Uterus (tissue), 3 donors: ENCODE measurements at regions not wholly inside any gene's neighbourhood (a gene's known extent, or its start where the extent isn't known, plus 50 kb on each side); places are given as distances from the start of the nearest gene placed in this dataset.

Experiments
- DNase-seq, 2 donors: peaks; one replicate each; pipeline ENCODE4 v3.0.0-alpha.2; 2019 to 2020
- H3K27ac ChIP-seq, 2 donors: fragments of 200-600 bp; sonication (generic); 1 replicate in 1 of 2; 2 replicates in 1 of 2; pipeline ENCODE4 v1.5.1; 2016 to 2018
- H3K27me3 ChIP-seq, 2 donors: fragments of 200-600 bp; sonication (generic); one replicate each; pipeline ENCODE4 v1.5.1; 2018 to 2019; ENCODE audit warnings: control low read depth in 1 of 2
- H3K36me3 ChIP-seq, 2 donors: fragments of 200-600 bp; sonication (generic); one replicate each; pipeline ENCODE4 v1.5.1; 2019; ENCODE audit warnings: control low read depth in 1 of 2
- H3K4me1 ChIP-seq, 2 donors: fragments of 200-600 bp; sonication (generic); one replicate each; pipeline ENCODE4 v1.5.1; 2018 to 2019; ENCODE audit warnings: control low read depth in 1 of 2
- H3K4me3 ChIP-seq, 2 donors: fragments of 200-600 bp; sonication (generic); 1 replicate in 1 of 2; 2 replicates in 1 of 2; pipeline ENCODE4 v1.5.1; 2018 to 2019; ENCODE audit warnings: mild to moderate bottlenecking in 1 of 2
- H3K9me3 ChIP-seq, 2 donors: fragments of 200-600 bp; sonication (generic); one replicate each; pipeline ENCODE4 v1.5.1; 2019; ENCODE audit warnings: control low read depth in 1 of 2
- CTCF ChIP-seq, 4 experiments: fragments of 200-600 bp in 2 of 4; fragments of 450-650 bp in 2 of 4; sonication (generic) in 2 of 4; IDR thresholded peaks; one replicate each; pipeline ENCODE4 v1.5.1; 2016 to 2019; ENCODE audit warnings: antibody characterized with exemption in 4 of 4, mild to moderate bottlenecking in 2 of 4, moderate library complexity in 1 of 4
- POLR2A ChIP-seq, 2 donors: fragments of 450-650 bp; IDR thresholded peaks; one replicate each; pipeline ENCODE4 v1.6.1; 2016; ENCODE audit warnings: antibody characterized with exemption in 2 of 2, mild to moderate bottlenecking in 1 of 2, moderate library complexity in 1 of 2
- intact Hi-C: fragments of 100-400 bp; cut with DNase I; formaldehyde crosslinking; loops from one replicate; pipeline ENCODE4 v1.15.1; 2023; ENCODE audit warnings: low total_unique reads
- donor health status: DM: yes; HTN: yes; CAD: no.

GRCh38 chr2:75277111-75277510, 77.8 kb upstream of the TACR1 start:
- Histone ChIP-seq H3K27ac (no peak overlapping the region), H3K4me3 (no peak overlapping the region), H3K36me3 (no peaks in the 10 kb centered on the region), H3K9me3 (no peaks in the 10 kb centered on the region), H3K4me1 (no peaks in the 10 kb centered on the region), H3K27me3 (no peaks in the 10 kb centered on the region)
- intact Hi-C loops, result no loop called here
- TF ChIP-seq POLR2A (IDR thresholded peaks at IDR 0.05), result no peak
- no peak for TF ChIP-seq CTCF (IDR thresholded peaks at IDR 0.05)
- DNase-seq, result no peak

- intact Hi-C loops, result no loop called here
- H3K36me3 ChIP-seq, result no peaks in the 10 kb centered on the region
Measured at GRCh38 chr2:75276093-75277029, 77.0 kb upstream of the TACR1 start.

GRCh38 chr2:75274936-75275335, 75.6 kb upstream of the TACR1 start:
- no peaks in the 10 kb centered on the region for H3K4me1 ChIP-seq
- H3K4me3 ChIP-seq, result no peak overlapping the region
- H3K27ac ChIP-seq, result no peak overlapping the region
- intact Hi-C loops, result no loop called here
- H3K9me3 ChIP-seq, result no peaks in the 10 kb centered on the region
- H3K36me3 ChIP-seq, result no peaks in the 10 kb centered on the region
- no peak for TF ChIP-seq CTCF (IDR thresholded peaks at IDR 0.05)
- TF ChIP-seq POLR2A (IDR thresholded peaks at IDR 0.05), result no peak
- H3K27me3 ChIP-seq, result no peaks in the 10 kb centered on the region
- DNase-seq, result no peak

More at GRCh38 chr2:75276093-75277029, 77.0 kb upstream of the TACR1 start:
- Histone ChIP-seq H3K27ac (no peak overlapping the region), H3K4me3 (no peak overlapping the region), H3K27me3 (no peaks in the 10 kb centered on the region), H3K4me1 (no peaks in the 10 kb centered on the region), H3K9me3 (no peaks in the 10 kb centered on the region)
- no peak for DNase-seq
- TF ChIP-seq POLR2A (IDR thresholded peaks at IDR 0.05) (no peak), CTCF (IDR thresholded peaks at IDR 0.05) (no peak)

- no peak overlapping the region for H3K27ac ChIP-seq
- no peaks in the 10 kb centered on the region for H3K36me3 ChIP-seq
- no peak overlapping the region for H3K4me3 ChIP-seq
- DNase-seq, result no peak
- no peaks in the 10 kb centered on the region for H3K4me1 ChIP-seq
- H3K9me3 ChIP-seq, result no peaks in the 10 kb centered on the region
- no peaks in the 10 kb centered on the region for H3K27me3 ChIP-seq
- intact Hi-C loops, result no loop called here
- TF ChIP-seq CTCF (IDR thresholded peaks at IDR 0.05), result no peak
- no peak for TF ChIP-seq POLR2A (IDR thresholded peaks at IDR 0.05)
Measured at GRCh38 chr2:75268112-75268511, 68.8 kb upstream of the TACR1 start.

GRCh38 chr2:75261923-75262322, 62.6 kb upstream of the TACR1 start:
- Histone ChIP-seq H3K27me3 (no peaks in the 10 kb centered on the region), H3K4me1 (no peaks in the 10 kb centered on the region), H3K9me3 (peaks cover 0 to 3% of the 10 kb centered on the region in 2 donors), H3K36me3 (no peaks in the 10 kb centered on the region), H3K4me3 (no peak overlapping the region), H3K27ac (no peak overlapping the region)
- no peak for DNase-seq
- TF ChIP-seq POLR2A (IDR thresholded peaks at IDR 0.05), result no peak
- intact Hi-C loops, result no loop called here
